HG03457 (cell line): ENCODE measurements at regions not wholly inside any gene's neighbourhood (a gene's known extent, or its start where the extent isn't known, plus 50 kb on each side); places are given as distances from the start of the nearest gene placed in this dataset.
"Not testable (repeated sequence)": the region's sequence is repeated elsewhere in the genome, so short reads cannot be mapped to it uniquely, and the experiment has no call there.

ENCODE experiments used
- ATAC-seq: cut with Tn5 transposase; IDR thresholded peaks from one replicate; pipeline ENCODE4 v1.9.1; 2021; ENCODE audit warnings: moderate number of reproducible peaks; ENCODE audit not compliant: unreplicated experiment

- ATAC-seq, result no peak
Measured at GRCh38 chr5:87661784-87662566, 249.2 kb upstream of the CCNH start.

- no peak for ATAC-seq
Measured at GRCh38 chr5:87653242-87653641, 240.5 kb upstream of the CCNH start.

DNA sequence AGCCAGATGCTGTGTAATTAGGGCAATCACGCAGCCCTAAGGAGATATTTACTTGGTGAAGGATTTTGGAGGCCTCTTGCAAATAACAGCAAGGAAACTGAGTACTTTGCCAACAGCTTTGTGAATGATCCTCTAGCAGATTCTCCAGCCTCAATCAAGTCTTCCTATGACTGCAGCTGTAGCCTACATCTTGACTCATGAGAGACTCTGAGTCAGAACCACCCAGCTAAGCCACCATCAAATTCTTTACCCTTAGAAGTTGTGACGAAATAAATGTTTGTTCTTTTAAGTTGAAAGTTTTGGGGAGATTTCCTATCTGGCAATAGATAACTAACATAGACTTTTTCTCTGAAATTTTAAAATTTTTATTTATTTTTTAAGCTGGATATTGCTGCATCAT is 237.6 kb upstream of the CCNH start:
- no peak for ATAC-seq

GRCh38 chr5:87649455-87649854 is 236.7 kb upstream of the CCNH start:
- ATAC-seq, result no peak

- ATAC-seq, result no peak
Measured at GRCh38 chr5:87645224-87645623, 232.5 kb upstream of the CCNH start.

DNA sequence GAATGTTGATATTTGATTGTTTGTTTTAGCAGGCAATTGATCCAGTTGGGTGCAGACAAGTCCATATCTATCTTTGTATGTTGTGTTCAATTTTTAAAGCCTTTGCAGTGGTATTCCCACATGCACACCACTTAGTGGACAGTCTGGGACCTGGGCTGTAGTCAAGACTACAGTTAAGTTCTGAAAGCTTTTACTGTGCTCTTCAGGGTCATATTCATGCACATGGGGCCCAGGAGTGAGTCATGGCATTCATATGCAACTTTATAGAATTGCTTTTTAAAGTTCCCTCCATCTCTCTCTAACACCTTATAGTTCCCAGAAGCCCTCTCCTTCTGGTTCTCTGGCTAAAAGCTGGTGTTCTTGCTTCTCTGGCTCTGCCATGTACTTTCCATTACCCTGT is 228.2 kb upstream of the CCNH start:
- ATAC-seq, result no peak

DNA sequence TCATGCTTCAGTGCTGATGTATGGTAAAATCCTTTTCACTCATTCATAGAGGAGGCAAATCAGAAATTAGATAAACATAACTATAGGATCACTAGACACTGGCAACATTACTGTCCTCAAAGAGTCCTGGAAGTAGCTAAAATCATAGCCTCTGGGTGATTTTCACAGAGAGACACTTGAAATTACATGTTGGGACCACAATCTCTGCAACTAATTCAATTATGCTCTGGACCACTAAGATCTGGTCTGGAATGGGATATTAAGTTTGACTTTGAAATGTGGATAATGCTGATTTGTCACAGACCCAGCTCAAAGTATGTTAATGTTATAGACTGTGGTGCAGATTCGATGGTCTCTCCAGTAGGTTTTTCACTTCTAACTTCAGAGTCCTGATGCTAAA is 214.6 kb upstream of the CCNH start:
- no peak for ATAC-seq

- no peak for ATAC-seq
Measured at GRCh38 chr5:87608385-87608784, 195.7 kb upstream of the CCNH start.

DNA sequence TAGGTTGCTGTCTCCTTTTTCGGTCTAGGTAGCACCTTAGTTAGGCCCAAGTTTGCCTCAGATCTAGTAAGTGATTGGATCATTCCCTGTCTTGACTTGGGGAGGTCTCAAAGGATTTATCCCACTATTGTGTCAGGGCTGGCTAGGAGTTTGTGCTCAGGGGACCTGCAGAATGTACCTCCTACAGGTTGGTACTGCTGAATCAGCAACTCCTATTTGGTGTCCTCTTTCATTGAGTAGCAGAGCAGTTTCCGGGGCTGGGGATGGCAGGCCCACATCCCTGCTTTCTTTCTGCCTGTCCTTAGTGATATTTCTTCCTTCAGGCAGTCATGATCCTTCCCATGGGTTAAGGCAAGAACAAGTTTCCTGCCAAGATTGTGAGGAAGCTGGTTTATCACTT is 192.9 kb upstream of the CCNH start:
- ATAC-seq, result no peak

GRCh38 chr5:87599778-87600177 is 187.0 kb upstream of the CCNH start:
- ATAC-seq, result no peak

DNA sequence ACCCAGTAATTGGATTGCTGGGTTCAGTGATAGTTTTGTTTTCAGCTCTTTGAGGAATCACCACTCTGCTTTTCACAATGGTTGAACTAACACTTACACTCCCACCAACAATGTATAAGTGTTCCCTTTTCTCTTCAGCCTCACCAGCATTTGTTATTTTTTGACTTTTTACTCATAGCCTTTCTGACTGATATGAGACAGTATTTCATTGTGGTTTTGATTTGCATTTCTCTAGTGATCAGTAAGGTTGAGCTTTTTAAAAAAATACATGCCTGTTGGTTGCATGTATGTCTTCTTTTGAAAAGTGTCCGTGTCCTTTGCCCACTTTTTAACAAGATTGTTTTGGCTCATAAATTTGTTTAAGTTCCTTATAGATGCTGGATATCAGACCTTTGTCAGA is 185.7 kb upstream of the CCNH start:
- no peak for ATAC-seq

GRCh38 chr5:87594566-87594965 is 181.8 kb upstream of the CCNH start:
- no peak for ATAC-seq

DNA sequence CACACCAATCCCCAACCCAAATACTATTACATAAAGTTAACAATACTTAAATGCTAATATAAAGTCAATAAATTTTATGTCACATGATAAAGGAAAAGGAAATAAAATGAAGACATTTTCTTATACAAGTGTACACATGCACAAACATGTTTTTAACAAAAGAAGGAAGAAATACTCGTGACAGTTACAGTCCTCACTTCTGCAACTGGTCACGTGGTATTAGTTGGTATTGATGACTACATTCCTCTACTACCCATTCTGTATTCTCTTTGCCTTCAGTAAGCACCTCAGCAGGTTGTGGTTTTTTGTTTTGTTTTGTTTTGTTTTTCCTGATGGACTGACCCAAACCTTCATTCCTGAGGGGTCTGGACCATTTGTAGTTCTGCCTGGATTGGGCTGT is 176.9 kb upstream of the CCNH start:
- ATAC-seq, result no peak

- ATAC-seq, result no peak
Measured at GRCh38 chr5:87588316-87588715, 175.6 kb upstream of the CCNH start.

DNA sequence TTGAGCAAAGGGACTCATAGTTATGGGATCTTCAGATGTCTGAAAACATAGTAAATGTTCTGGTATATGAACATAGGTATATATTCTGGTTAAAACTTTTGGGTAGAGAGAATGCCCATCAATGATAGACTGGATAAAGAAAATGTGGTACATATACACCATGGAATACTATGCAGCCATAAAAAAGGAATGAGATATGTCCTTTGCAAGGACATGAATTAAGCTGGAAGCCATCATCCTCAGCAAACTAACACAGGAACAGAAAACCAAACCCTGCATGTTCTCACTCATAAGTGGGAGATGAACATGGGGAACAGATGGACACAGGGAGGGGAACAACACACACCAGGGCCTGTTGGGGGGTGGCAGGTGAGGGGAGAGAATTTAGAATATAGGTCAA is 171.0 kb upstream of the CCNH start:
- ATAC-seq, result not testable (repeated sequence)

DNA sequence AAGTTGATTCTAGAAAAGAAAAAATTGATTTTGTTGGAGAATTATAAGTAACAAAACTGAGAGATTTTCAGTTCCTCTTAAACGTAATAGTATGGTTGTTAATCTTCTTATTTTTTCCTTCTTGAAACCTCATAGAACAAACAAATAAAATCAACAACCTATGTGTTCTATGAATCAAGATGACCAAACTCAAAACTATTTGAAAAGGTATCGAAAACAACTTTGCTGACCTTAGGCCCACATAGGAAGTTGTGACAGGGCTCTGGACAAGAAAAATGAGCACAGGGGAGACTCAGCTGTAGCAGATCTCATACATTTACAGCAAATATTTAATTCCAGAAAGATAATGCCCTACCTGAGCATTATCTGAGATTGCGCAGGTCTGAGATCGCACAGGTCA is 169.4 kb upstream of the CCNH start:
- no peak for ATAC-seq

DNA sequence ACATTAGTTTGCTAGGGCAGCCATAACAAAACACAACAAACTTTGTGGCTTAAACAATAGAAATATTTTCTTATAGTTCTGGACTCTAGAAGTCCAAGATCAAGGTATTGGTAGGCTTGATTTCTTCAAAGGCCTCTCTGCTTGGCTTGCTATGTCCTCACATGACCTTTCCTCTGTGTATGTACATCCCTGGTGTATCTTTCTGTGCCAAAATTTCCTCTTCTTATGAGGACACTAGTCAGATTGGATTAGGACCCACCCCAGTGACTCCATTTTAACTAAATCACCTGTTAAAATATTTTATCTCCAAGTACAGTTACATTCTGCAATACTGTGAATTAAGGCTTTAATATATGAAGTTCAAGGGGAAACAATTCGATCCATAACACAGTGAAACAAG is 168.9 kb upstream of the CCNH start:
- ATAC-seq, result no peak

GRCh38 chr5:87579678-87580077 is 166.9 kb upstream of the CCNH start:
- no peak for ATAC-seq

DNA sequence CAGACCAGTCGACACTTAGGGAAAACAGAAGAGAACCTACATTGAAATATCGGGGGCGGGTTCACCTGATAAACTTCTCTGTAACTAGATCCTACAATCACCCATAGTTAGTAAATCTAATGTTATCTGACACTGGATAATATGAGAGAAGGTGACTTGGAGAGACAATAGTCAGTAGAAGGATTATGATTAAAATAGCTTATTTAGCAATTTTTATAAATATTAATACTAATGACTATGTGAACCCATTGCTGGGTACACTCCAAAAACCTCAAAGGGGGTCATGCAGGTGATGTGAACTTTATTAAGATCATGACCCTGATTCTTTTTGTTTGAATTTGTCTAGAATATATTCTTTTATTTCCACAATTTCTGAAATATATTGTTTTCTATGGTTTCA is 164.1 kb upstream of the CCNH start:
- no peak for ATAC-seq

DNA sequence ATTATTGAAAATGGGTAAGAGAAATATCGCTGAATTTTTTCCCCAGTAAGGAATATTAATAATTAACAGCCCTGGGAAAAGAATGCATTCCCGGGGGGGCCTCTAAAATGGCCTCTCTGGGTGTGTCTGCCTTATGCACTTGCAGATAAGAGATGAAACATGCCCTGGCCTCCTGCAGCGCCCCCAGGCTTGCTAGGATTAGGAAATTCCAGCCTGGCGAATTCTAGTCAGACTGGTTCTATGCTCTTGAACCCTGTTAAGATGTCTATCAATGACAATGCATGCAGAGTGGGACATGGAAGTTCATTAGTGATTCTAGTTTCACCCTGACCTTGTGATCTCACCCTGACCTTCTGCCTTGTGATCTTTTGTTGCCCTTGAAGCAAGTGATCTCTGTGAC is 163.6 kb upstream of the CCNH start:
- ATAC-seq, result not testable (repeated sequence)

DNA sequence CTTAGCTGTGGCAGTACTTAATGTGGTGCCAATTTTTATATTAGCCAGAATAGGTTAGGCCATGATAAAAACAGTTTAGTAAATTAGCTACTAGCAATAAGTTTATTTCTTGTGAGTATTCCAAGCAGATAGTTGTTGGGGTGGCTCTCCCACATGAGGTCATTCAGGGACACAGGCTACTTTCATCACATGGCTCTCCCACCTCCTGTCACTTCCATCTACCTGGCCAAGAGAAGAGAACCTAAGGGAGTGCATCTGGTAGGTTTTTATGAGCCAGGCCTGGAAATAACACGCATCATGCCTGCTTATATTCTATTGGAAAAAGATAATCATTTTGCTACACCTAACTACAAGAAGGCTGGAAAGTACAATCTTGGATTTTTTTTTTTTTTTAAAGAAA is 161.4 kb upstream of the CCNH start:
- no peak for ATAC-seq

GRCh38 chr5:87572611-87573010 is 159.9 kb upstream of the CCNH start:
- no peak for ATAC-seq

DNA sequence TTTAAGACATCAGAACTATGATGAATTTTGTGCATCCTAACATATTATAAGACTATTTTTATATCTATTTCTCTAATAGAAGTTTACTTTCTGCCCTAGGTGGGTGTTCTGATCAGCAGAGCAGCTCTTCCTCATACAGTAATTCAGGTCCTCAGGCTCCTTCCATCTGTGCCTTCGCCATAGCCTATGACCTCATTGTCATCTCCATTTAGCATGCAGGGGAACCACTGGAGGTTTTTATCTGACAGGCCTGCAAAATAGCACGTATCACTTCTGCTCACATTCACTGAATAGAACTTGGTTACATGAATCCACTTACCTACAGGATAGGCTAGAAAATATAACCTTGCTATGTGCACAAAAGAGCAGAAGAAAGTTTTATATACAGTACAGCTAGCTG is 159.4 kb upstream of the CCNH start:
- no peak for ATAC-seq
